Heart right ventricle (tissue), 16 donors: ENCODE measurements at regions not wholly inside any gene's neighbourhood (a gene's known extent, or its start where the extent isn't known, plus 50 kb on each side); places are given as distances from the start of the nearest gene placed in this dataset.

Experiments
- ATAC-seq, 8 donors: fragments of 200-7000 bp; cut with Tn5 transposase; one replicate each; pipeline ENCODE4 v1.9.1; 2020; ENCODE audit warnings: mild to moderate bottlenecking in 8 of 8, moderate library complexity in 8 of 8, moderate number of reproducible peaks in 1 of 8
- DNase-seq, 2 donors: peaks; one replicate each; pipeline ENCODE4 v3.0.0-alpha.2; 2020
- H3K27ac ChIP-seq, 10 donors: fragments of 200-600 bp; sonication (generic) in 2 of 10; one replicate each; pipeline versions ENCODE4 v1.5.0 to v1.8.0; 2020 to 2022; ENCODE audit warnings: mild to moderate bottlenecking in 3 of 10
- H3K27me3 ChIP-seq, 7 donors: fragments of 200-600 bp; one replicate each; pipeline ENCODE4 v1.8.0; 2021 to 2022; ENCODE audit warnings: mild to moderate bottlenecking in 2 of 7
- H3K36me3 ChIP-seq, 9 donors: fragments of 200-600 bp; sonication (generic) in 1 of 9; one replicate each; pipeline versions ENCODE4 v1.5.0 to v1.8.0; 2020 to 2022; ENCODE audit warnings: mild to moderate bottlenecking in 2 of 9
- H3K4me1 ChIP-seq, 9 donors: fragments of 200-600 bp; sonication (generic) in 1 of 9; one replicate each; pipeline versions ENCODE4 v1.5.0 to v1.8.0; 2020 to 2022; ENCODE audit warnings: mild to moderate bottlenecking in 4 of 9
- H3K4me3 ChIP-seq, 10 donors: fragments of 200-600 bp; sonication (generic) in 2 of 10; one replicate each; pipeline versions ENCODE4 v1.5.0 to v1.8.0; 2020 to 2022; ENCODE audit warnings: mild to moderate bottlenecking in 7 of 10, moderate library complexity in 2 of 10
- H3K9me3 ChIP-seq, 11 donors: fragments of 200-600 bp in 10 of 11; sonication (generic) in 2 of 11; one replicate each; pipeline versions ENCODE4 v1.5.0 to v1.8.0; 2013 to 2022; ENCODE audit warnings: mild to moderate bottlenecking in 2 of 11, control low read depth in 1 of 11, moderate library complexity in 1 of 11
- whole genome bisulfite sequencing, 2 donors: extraction: QIAGEN DNeasy Blood & Tissue Kit; methylation state at CpG; one replicate each; pipeline ENCODE4 v1.1.7; 2013; ENCODE audit warnings: inconsistent platforms in 1 of 2; 5-methylcytosine and 5-hydroxymethylcytosine counted together
- intact Hi-C, 10 donors: fragments of 100-400 bp; cut with DNase I; formaldehyde crosslinking; loops; one replicate each; pipeline versions ENCODE4 v1.11.1 to v1.14.2; 2022
- TF ChIP-seq, protein P1 (sequence below), 9 donors: fragments of 200-600 bp; sonication (generic) in 2 of 9; IDR thresholded peaks; one replicate each; pipeline versions ENCODE4 v1.5.0 to v1.8.0; 2021 to 2022; ENCODE audit warnings: antibody characterized with exemption in 9 of 9, mild to moderate bottlenecking in 5 of 9, moderate library complexity in 1 of 9
- donor health status: Arrhythmogenic right ventricular cardiomyopathy.
- donor health status: ischemic (EF 13 %, LVEDD 7.1; RV severe dilation, severe dysfunction).
- donor health status: healthy with polysubstance abuse.
- donor health status: DM: no; HTN: yes; CAD: no.
- donor health status: DM: no; HTN: no; CAD: no.
- donor health status: ischemic (EF 25% LVEDD 6.9; RV normal size, moderate dysfunction).
- donor health status: ischemic (EF 25% LVEDD 5.7; RV mildly dilated, moderate dysfunction).
- donor health status: healthy.
- donor health status: DM: yes; HTN: yes; CAD: no.
- donor health status: Ischemic cardiomyopathy.
- donor health status: ischemic (EF 35%, LVEDD 5.7; RV mildly dilated, moderate dysfunction).
- donor health status: nonischemic (EF 11% LVEDD 7.7; RV severe dilation, severe dysfunction).
- donor health status: DM: yes; HTN: yes; CAD: no.
- donor health status: PGD.
- donor health status: ischemic (EF 29% LVEDD 5.4; RV normal size, mild dysfunction).
- donor health status: nonischemic (EF 23%, LVEDD 6.1; RV moderate dilation, normal function).

DNA sequence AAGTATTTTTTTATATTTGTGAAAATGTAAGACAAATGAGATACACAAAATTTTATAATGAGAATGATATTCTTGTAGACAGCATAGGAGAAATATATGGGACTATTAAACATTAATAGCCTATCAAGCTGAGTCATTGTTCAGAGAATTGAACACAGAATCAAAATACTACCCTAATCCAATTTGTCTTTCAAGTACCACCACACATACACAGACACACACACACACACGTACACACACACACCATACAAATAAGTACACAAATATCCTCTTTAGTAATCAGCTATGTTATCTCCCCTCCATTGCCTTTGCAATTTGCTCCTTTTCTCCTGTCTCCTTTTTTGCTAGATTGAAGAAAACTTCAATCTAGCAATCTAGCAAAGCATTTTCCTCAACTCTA lies 499.3 kb downstream of the FOXG1 start:
- Histone ChIP-seq H3K4me1 (no peaks in the 10 kb centered on the region), H3K27me3 (no peaks in the 10 kb centered on the region), H3K4me3 (no peak overlapping the region), H3K9me3 (peaks cover 0 to 3% (median 0%) of the 10 kb centered on the region in 11 donors), H3K36me3 (no peaks in the 10 kb centered on the region), H3K27ac (no peak overlapping the region)
- DNase-seq = no peak
- no peak for ATAC-seq
- WGBS, 2 donors = 65 to 68% methylated on average over 1 of the region's 1 CpG
- intact Hi-C loops = no loop called here
- TF ChIP-seq, protein P1, sequence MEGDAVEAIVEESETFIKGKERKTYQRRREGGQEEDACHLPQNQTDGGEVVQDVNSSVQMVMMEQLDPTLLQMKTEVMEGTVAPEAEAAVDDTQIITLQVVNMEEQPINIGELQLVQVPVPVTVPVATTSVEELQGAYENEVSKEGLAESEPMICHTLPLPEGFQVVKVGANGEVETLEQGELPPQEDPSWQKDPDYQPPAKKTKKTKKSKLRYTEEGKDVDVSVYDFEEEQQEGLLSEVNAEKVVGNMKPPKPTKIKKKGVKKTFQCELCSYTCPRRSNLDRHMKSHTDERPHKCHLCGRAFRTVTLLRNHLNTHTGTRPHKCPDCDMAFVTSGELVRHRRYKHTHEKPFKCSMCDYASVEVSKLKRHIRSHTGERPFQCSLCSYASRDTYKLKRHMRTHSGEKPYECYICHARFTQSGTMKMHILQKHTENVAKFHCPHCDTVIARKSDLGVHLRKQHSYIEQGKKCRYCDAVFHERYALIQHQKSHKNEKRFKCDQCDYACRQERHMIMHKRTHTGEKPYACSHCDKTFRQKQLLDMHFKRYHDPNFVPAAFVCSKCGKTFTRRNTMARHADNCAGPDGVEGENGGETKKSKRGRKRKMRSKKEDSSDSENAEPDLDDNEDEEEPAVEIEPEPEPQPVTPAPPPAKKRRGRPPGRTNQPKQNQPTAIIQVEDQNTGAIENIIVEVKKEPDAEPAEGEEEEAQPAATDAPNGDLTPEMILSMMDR (IDR thresholded peaks at IDR 0.05) = no peak

DNA sequence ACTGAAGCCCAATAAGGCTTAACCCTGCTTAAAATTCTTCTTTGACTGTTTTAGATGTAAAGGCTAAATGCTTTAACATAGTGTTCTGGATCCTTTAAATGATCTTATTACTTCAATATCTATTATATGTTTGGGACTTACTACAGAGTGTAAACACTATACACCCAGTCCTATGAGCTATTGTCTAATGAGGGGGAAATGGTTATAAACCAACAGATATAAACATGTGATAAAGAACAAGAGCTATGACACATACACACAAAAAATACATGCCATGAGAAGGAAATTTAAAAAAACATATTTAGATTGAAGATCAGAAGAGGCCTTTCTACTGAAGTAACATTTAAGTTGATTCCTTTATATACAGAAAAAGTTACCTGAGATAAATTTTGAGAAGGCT lies 505.1 kb downstream of the FOXG1 start:
- no peaks in the 10 kb centered on the region for H3K27me3 ChIP-seq
- H3K4me3 ChIP-seq = no peak overlapping the region
- H3K36me3 ChIP-seq = no peaks in the 10 kb centered on the region
- DNase-seq = no peak
- H3K4me1 ChIP-seq = no peaks in the 10 kb centered on the region
- peaks cover 0 to 3% (median 0%) of the 10 kb centered on the region in 11 donors for H3K9me3 ChIP-seq
- TF ChIP-seq, protein P1 (IDR thresholded peaks at IDR 0.05) = no peak
- intact Hi-C loops = no loop called here
- ATAC-seq = no peak
- no peak overlapping the region for H3K27ac ChIP-seq

DNA sequence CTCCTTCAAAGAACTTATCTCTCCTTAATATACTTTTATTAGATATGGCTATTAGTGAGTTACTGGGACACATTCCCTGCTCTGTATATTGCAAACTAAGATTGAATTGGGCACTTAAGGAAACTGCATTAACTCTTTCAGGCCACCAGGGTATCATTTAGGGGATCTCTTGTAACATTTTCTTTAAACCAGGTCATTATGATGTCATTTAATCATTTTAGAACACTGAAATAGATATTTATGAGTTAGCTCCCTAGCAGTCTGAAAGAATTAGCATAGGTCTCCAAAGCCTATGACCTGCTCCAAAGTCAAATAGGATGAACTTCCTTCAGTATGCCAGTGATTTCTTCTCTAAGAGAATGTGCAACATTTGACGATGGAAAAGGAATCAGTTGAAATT lies 506.9 kb downstream of the FOXG1 start:
- no peak for ATAC-seq
- intact Hi-C loops = no loop called here
- TF ChIP-seq, protein P1 (IDR thresholded peaks at IDR 0.05) = peak in 1 of 9 donors; percentile 11
- DNase-seq = no peak
- H3K36me3 ChIP-seq = no peaks in the 10 kb centered on the region
- no peak overlapping the region for H3K4me3 ChIP-seq
- 80 to 90% methylated on average over 1 of the region's 1 CpG for WGBS, 2 donors
- no peak overlapping the region for H3K27ac ChIP-seq
- no peaks in the 10 kb centered on the region for H3K4me1 ChIP-seq
- peaks cover 0 to 3% (median 0%) of the 10 kb centered on the region in 11 donors for H3K9me3 ChIP-seq
- H3K27me3 ChIP-seq = no peaks in the 10 kb centered on the region

DNA sequence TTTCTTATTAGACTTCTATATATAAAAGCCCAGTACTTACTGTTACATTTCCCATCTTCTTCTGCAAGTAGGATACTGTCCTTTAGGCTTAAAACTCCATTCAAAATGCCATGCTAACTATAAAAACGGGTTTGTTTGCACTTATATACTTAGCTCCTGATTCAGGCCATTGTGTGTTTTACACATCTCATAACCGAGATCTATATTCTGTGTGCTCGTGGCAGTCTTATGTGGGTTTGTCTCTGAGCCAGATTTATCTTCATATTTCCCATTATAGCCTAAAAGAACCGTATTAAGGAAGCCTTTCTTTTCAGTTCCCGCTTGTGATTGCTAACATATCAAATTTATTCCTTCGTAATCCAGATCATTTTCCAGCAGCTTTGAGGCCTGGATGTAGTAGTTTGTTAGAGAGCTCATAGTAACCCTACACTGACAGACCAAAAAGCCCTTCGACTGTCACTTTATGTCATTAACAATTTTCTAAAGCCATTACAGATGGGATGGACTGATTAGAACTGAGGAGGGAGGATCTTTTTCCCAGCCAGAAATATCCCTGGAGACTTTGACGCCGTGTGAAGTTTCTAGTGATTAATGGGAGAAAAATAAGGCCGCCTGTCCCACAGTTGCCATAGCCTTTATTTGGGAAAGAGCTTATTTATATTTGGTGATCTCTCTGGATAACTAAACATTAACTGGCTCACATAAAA lies 508.5 kb downstream of the FOXG1 start:
- no peak overlapping the region for H3K4me3 ChIP-seq
- DNase-seq (no peak), ATAC-seq (no peak)
- 57 to 69% methylated on average over 10 of the region's 10 CpGs for WGBS, 2 donors
- intact Hi-C loops = no loop called here
- no peak overlapping the region for H3K27ac ChIP-seq
- no peaks in the 10 kb centered on the region for H3K4me1 ChIP-seq
- H3K9me3 ChIP-seq = no peaks in the 10 kb centered on the region
- no peaks in the 10 kb centered on the region for H3K27me3 ChIP-seq
- H3K36me3 ChIP-seq = no peaks in the 10 kb centered on the region
- TF ChIP-seq, protein P1 (IDR thresholded peaks at IDR 0.05) = no peak
